SU-DHL-6 (cell line): ENCODE measurements at regions not wholly inside any gene's neighbourhood (a gene's known extent, or its start where the extent isn't known, plus 50 kb on each side); places are given as distances from the start of the nearest gene placed in this dataset.

ENCODE experiments used
- H2AFZ ChIP-seq: fragments of 200-600 bp; sonication (generic); 2 replicates; pipeline ENCODE4 v1.6.1; 2014; ENCODE audit warnings: low read depth, mild to moderate bottlenecking, moderate library complexity, mixed read lengths, antibody characterized with exemption, low read length; ENCODE audit not compliant: severe bottlenecking
- H3F3A ChIP-seq: fragments of 200-600 bp; shearing (Covaris generic); 2 replicates; pipeline ENCODE4 v1.6.0; 2016; ENCODE audit warnings: antibody characterized with exemption, mild to moderate bottlenecking; ENCODE audit not compliant: insufficient read depth
- H3K27ac ChIP-seq: fragments of 200-600 bp; sonication (generic); 2 replicates; pipeline ENCODE4 v1.5.1; 2016; ENCODE audit warnings: low read depth, mild to moderate bottlenecking, low read length, moderate library complexity, mixed read lengths
- H3K27me3 ChIP-seq: fragments of 200-600 bp; sonication (generic), shearing (Covaris generic); 2 replicates; pipeline ENCODE4 v1.6.0; 2014; ENCODE audit warnings: mild to moderate bottlenecking, low read length
- H3K36me3 ChIP-seq: fragments of 200-600 bp; sonication (generic); 2 replicates; pipeline ENCODE4 v1.6.1; 2014; ENCODE audit warnings: mild to moderate bottlenecking, low read length, mixed read lengths
- H3K4me2 ChIP-seq: fragments of 300-600, 200-600 bp; shearing (Covaris generic), sonication (generic); 2 replicates; pipeline ENCODE4 v1.6.0; 2014; ENCODE audit warnings: low read length, low read depth, mild to moderate bottlenecking; ENCODE audit not compliant: poor library complexity, severe bottlenecking
- H3K4me3 ChIP-seq: fragments of 200-600 bp; sonication (generic); 2 replicates; pipeline ENCODE4 v1.5.1; 2014; ENCODE audit warnings: antibody characterized with exemption, low read length, mild to moderate bottlenecking, mixed read lengths; ENCODE audit not compliant: insufficient read depth, poor library complexity, severe bottlenecking
- H3K79me2 ChIP-seq: fragments of 200-600 bp; sonication (generic); 2 replicates; pipeline ENCODE4 v1.6.1; 2014; ENCODE audit warnings: mild to moderate bottlenecking, low read length, moderate library complexity; ENCODE audit not compliant: insufficient read depth
- H3K9ac ChIP-seq: fragments of 200-600 bp; sonication (generic); 2 replicates; pipeline ENCODE4 v1.7.0; 2014; ENCODE audit warnings: mild to moderate bottlenecking, low read length
- H3K9me2 ChIP-seq: fragments of 200-600 bp; sonication (generic); replicated peaks from 2 replicates; pipeline ENCODE4 v1.6.1; 2014; ENCODE audit warnings: low read length; ENCODE audit not compliant: insufficient read depth
- H3K9me3 ChIP-seq: fragments of 200-600 bp; sonication (generic); 2 replicates; pipeline ENCODE4 v1.6.1; 2014; ENCODE audit warnings: low read length, mixed read lengths; ENCODE audit not compliant: insufficient read depth
- H4K20me1 ChIP-seq: fragments of 200-600 bp; sonication (generic); 2 replicates; pipeline ENCODE4 v1.6.1; 2014; ENCODE audit warnings: low read depth, mild to moderate bottlenecking, antibody characterized with exemption, low read length, moderate library complexity, mixed read lengths
- CTCF ChIP-seq: fragments of 200-600 bp; sonication (generic); IDR thresholded peaks from one replicate; pipeline ENCODE4 v1.5.1; 2017; ENCODE audit warnings: antibody characterized with exemption, mild to moderate bottlenecking, low read length, moderate library complexity; ENCODE audit not compliant: insufficient read depth, poor library complexity, severe bottlenecking
- EZH2phosphoT487 ChIP-seq: fragments of 200-600 bp; sonication (generic), shearing (Covaris generic); conservative IDR thresholded peaks from 2 replicates; pipeline ENCODE4 v1.6.1; 2018; ENCODE audit warnings: mild to moderate bottlenecking, antibody characterized with exemption, low read length, moderate library complexity, mixed read lengths

- H3K36me3 ChIP-seq, result no peaks in the 10 kb centered on the region
- H3K27me3 ChIP-seq, result no peaks in the 10 kb centered on the region
- H2AFZ ChIP-seq, result no peak overlapping the region
- no peaks in the 10 kb centered on the region for H3F3A ChIP-seq
- TF ChIP-seq CTCF (no peak), EZH2phosphoT487 (no peak)
- no peaks in the 10 kb centered on the region for H3K79me2 ChIP-seq
- no peak overlapping the region for H3K4me2 ChIP-seq
- no peaks in the 10 kb centered on the region for H3K9me2 ChIP-seq
- H3K27ac ChIP-seq, result no peak overlapping the region
- H4K20me1 ChIP-seq, result no peaks in the 10 kb centered on the region
- H3K4me3 ChIP-seq, result no peak overlapping the region
- H3K9ac ChIP-seq, result no peak overlapping the region
- no peaks in the 10 kb centered on the region for H3K9me3 ChIP-seq
Measured at GRCh38 chr11:15336021-15336420, 221.3 kb downstream of the INSC start.

GRCh38 chr11:15339302-15339701 lies 224.6 kb downstream of the INSC start:
- Histone ChIP-seq H3K79me2 (no peaks in the 10 kb centered on the region), H3K27ac (no peak overlapping the region), H4K20me1 (no peaks in the 10 kb centered on the region), H2AFZ (no peak overlapping the region), H3F3A (no peaks in the 10 kb centered on the region), H3K9me3 (no peaks in the 10 kb centered on the region), H3K4me2 (no peak overlapping the region), H3K9me2 (no peaks in the 10 kb centered on the region), H3K27me3 (no peaks in the 10 kb centered on the region), H3K9ac (no peak overlapping the region), H3K4me3 (no peak overlapping the region), H3K36me3 (no peaks in the 10 kb centered on the region)
- TF ChIP-seq EZH2phosphoT487, result no peak
- no peak for TF ChIP-seq CTCF

GRCh38 chr11:15341587-15341986 lies 226.9 kb downstream of the INSC start:
- no peak overlapping the region for H3K9ac ChIP-seq
- H3K9me3 ChIP-seq, result no peaks in the 10 kb centered on the region
- H3K9me2 ChIP-seq, result no peaks in the 10 kb centered on the region
- H3K4me3 ChIP-seq, result no peak overlapping the region
- no peak overlapping the region for H3K27ac ChIP-seq
- no peak overlapping the region for H2AFZ ChIP-seq
- H3K27me3 ChIP-seq, result no peaks in the 10 kb centered on the region
- no peaks in the 10 kb centered on the region for H3K79me2 ChIP-seq
- H3K4me2 ChIP-seq, result no peak overlapping the region
- H3F3A ChIP-seq, result no peaks in the 10 kb centered on the region
- no peak for TF ChIP-seq CTCF
- TF ChIP-seq EZH2phosphoT487, result no peak
- no peaks in the 10 kb centered on the region for H4K20me1 ChIP-seq
- H3K36me3 ChIP-seq, result no peaks in the 10 kb centered on the region

- Histone ChIP-seq H3K9ac (no peak overlapping the region), H3F3A (no peaks in the 10 kb centered on the region), H3K27ac (no peak overlapping the region), H3K9me3 (no peaks in the 10 kb centered on the region), H3K4me2 (no peak overlapping the region), H4K20me1 (no peaks in the 10 kb centered on the region), H2AFZ (no peak overlapping the region), H3K27me3 (no peaks in the 10 kb centered on the region), H3K4me3 (no peak overlapping the region), H3K79me2 (no peaks in the 10 kb centered on the region), H3K9me2 (no peaks in the 10 kb centered on the region), H3K36me3 (no peaks in the 10 kb centered on the region)
- TF ChIP-seq CTCF (no peak), EZH2phosphoT487 (no peak)
Measured at GRCh38 chr11:15342163-15342562, 227.4 kb downstream of the INSC start.
